ENCODE measurements at regions not wholly inside any gene's neighbourhood (a gene's known extent, or its start where the extent isn't known, plus 50 kb on each side); places are given as distances from the start of the nearest gene placed in this dataset.

DNA sequence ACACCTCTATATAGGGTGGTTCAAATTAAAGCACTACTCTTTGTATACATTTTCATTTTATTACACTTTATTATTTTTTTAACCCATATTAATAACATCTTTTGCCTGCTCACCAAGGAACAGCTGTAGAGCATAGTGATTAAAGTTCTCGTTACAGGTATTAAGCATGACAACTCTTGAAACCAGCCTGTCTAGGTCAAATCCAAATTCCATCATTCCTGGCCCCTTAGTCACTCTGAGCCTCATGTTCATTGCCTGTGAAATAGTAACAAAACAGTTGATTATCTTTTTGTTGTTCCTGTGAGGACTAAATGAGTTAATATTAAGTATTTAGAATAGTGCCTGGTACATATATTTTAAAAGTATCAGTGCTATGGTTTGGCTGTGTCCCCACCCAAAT is 334.5 kb downstream of the RAB38 start:
- TF ChIP-seq, protein P1, sequence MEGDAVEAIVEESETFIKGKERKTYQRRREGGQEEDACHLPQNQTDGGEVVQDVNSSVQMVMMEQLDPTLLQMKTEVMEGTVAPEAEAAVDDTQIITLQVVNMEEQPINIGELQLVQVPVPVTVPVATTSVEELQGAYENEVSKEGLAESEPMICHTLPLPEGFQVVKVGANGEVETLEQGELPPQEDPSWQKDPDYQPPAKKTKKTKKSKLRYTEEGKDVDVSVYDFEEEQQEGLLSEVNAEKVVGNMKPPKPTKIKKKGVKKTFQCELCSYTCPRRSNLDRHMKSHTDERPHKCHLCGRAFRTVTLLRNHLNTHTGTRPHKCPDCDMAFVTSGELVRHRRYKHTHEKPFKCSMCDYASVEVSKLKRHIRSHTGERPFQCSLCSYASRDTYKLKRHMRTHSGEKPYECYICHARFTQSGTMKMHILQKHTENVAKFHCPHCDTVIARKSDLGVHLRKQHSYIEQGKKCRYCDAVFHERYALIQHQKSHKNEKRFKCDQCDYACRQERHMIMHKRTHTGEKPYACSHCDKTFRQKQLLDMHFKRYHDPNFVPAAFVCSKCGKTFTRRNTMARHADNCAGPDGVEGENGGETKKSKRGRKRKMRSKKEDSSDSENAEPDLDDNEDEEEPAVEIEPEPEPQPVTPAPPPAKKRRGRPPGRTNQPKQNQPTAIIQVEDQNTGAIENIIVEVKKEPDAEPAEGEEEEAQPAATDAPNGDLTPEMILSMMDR (IDR thresholded peaks at IDR 0.05; ENCODE audit: low read depth, low read length, missing control alignments) = no peak
- H3K4me3 ChIP-seq (replicated peaks; ENCODE audit: low read depth, low read length) = no peak overlapping the region
- DNase-seq (ENCODE audit: extremely low read depth, low read depth) = no peak

DNA sequence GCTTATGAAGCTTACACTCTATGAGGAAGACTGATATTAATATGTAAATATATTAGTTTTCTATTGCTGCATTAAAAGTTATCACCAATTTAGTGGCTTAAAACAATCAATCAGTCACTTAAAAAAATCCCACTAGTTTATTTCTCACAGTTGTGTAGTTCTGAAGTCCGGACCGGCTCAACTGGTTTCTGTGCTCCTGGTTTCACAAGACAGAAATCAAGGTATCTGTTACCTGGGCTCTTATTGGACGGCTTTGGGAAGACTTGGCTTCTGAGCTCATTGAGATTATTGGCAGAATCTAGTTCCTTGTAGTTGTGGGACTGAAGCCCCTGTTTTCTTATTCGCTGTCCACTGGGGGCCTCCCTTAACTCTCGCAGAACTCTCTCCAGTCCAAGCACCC is 343.0 kb downstream of the RAB38 start:
- DNase-seq (ENCODE audit: extremely low read depth, low read depth) = no peak
- TF ChIP-seq, protein P1 (IDR thresholded peaks at IDR 0.05; ENCODE audit: low read depth, low read length, missing control alignments) = no peak
- no peak overlapping the region for H3K4me3 ChIP-seq (replicated peaks; ENCODE audit: low read depth, low read length)

DNA sequence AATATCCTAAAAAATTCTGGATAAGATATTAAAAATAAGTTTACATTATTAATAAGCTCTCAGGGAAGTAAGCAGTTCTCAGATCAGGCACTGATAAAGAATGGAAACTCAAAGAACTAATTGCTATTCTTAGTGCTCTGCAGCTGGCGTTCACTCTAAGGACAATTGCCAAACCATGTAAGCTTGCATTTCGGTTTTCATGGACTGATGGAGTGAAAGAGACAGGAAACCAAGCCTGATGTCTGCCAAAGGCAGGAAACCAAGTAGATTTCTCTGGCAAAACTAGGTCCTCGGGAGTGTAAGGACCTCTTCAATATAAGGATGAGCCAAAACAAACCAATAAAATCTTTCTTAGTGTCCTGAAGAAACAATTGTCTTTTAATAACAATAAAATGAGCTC is 355.2 kb downstream of the RAB38 start:
- H3K4me3 ChIP-seq (replicated peaks; ENCODE audit: low read depth, low read length) = no peak overlapping the region
- TF ChIP-seq, protein P1 (IDR thresholded peaks at IDR 0.05; ENCODE audit: low read depth, low read length, missing control alignments) = no peak
- no peak for DNase-seq (ENCODE audit: extremely low read depth, low read depth)

DNA sequence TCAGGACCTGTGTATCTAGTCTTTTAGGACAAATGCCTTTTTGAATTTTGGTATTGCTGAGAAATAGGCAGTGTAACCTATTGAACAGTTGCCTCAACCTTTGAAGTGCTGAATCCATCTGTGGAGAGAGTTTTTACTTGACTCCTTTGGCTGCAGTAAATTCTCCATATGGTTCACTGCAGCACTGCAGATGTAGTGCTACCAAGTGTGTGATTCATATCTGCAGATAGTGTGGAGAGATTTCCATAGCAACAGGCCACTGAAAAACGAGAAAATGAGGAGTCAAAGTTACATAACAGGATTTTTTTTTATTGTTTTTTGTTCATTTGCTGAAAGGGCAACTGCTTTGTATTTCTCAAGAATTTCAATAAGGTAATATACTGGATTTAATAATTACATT is 356.1 kb downstream of the RAB38 start:
- DNase-seq (ENCODE audit: extremely low read depth, low read depth) = no peak
- H3K4me3 ChIP-seq (replicated peaks; ENCODE audit: low read depth, low read length) = no peak overlapping the region
- TF ChIP-seq, protein P1 (IDR thresholded peaks at IDR 0.05; ENCODE audit: low read depth, low read length, missing control alignments) = no peak

DNA sequence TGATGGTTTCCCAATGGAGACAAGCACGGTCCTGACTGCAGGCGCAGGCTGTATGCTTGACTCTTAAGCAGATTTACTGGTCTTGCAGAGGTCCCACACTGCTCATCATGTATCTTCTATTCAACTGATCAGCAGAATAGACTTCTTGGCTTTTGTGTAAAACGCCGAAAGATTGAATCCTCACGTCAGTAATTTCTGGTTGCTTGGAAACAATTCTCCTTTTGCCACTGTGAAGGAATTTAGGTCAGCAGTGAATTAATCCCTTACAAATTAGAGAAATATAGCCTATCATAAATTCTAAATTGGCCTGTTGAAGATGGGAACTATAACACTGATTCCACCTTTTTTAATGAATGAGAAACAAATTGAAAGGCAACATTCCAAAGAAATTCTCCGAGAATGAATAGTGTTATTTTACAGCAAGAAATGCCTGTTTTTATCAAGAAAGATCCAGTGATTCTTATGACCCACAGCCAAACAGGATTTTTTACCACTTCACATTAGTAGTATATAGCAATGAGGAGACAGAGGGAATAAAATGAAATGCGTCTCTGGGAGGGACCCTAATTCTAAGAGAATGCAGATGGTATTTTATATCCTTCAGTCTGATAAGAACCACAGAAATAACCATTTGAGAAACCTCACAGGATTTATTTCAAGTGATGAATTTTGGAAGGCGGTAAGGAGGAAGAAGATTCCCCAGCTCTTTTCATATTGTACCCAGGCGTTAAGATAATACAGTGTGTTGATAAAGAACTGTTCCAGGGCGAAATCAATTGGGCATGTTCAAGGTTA is 362.5 kb downstream of the RAB38 start:
- TF ChIP-seq, protein P1 (IDR thresholded peaks at IDR 0.05; ENCODE audit: low read depth, low read length, missing control alignments) = no peak
- no peak overlapping the region for H3K4me3 ChIP-seq (replicated peaks; ENCODE audit: low read depth, low read length)
- no peak for DNase-seq (ENCODE audit: extremely low read depth, low read depth)

DNA sequence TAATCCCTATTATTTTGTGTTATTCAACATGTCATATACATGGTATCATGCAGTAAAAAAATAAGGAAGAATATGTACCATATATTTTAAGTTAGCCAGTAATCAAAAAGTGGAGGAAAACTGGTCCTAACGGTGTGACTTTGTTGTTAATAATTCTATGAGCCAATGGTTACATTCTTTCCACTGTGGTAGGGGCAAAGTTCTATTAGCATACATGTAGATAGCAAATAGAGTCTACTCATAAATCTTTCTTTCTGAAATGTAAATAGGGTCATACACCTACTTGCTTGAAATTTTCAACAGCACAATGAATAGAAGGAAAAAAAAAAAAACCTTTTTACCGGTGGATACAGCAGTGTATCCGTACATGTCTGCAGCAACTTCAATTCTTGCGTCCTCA is 364.8 kb downstream of the RAB38 start:
- DNase-seq (ENCODE audit: extremely low read depth, low read depth) = no peak
- TF ChIP-seq, protein P1 (IDR thresholded peaks at IDR 0.05; ENCODE audit: low read depth, low read length, missing control alignments) = no peak
- no peak overlapping the region for H3K4me3 ChIP-seq (replicated peaks; ENCODE audit: low read depth, low read length)

DNA sequence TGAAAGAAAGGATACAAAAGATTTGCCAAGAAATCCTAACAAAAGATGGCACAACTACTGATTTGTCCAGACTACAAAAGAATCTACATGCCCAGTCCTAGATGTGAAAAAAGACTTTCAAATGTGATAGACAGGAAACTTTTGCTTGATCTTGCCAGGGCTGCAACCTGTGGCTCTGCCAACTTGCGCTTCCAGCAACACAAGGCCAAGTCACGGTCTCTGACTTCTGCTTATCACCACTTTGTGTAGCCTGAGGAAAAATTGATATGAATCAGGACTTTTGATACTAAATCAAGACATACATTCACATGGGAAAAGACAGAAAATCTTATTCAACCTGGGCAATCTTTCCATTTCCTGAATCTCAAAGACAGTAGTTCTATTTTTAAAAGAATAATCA is 366.0 kb downstream of the RAB38 start:
- DNase-seq (ENCODE audit: extremely low read depth, low read depth) = no peak

More for the DNA sequence above, 366.0 kb downstream of the RAB38 start:
- TF ChIP-seq, protein P1 (IDR thresholded peaks at IDR 0.05; ENCODE audit: low read depth, low read length, missing control alignments) = no peak
- H3K4me3 ChIP-seq (replicated peaks; ENCODE audit: low read depth, low read length) = no peak overlapping the region
